Panc1 (cell line): ENCODE measurements at regions not wholly inside any gene's neighbourhood (a gene's known extent, or its start where the extent isn't known, plus 50 kb on each side); places are given as distances from the start of the nearest gene placed in this dataset.

ENCODE experiments used
- POLR2AphosphoS5 ChIP-seq: IDR thresholded peaks from 2 replicates; pipeline ENCODE4 v1.6.1; 2012; ENCODE audit warnings: mild to moderate bottlenecking, low read depth, low read length, moderate library complexity
- TF ChIP-seq, protein P1 (sequence below): fragments of 450-650 bp; IDR thresholded peaks from 2 replicates; pipeline ENCODE4 v1.5.1; 2017; ENCODE audit warnings: mild to moderate bottlenecking

DNA sequence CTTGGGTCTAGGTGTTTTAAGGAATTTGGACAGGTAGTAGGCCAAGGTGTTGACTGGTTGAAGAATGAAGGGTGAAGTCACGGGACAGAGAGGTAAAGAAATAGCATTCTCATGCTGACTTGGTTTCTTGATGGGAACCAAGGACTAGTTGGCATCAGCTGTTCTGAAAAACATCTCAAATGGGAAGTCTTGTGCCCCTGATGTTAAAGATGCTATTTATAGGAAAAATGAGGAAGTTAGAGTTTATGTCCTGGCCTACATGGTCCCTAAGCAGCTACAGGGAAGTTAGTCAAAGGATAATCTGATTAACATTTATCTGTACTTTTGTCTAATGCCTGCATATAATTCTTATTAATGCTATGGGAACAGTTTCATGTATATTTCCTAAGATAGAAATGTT is 262.4 kb downstream of the HHIPL2 start:
- TF ChIP-seq, protein P1, sequence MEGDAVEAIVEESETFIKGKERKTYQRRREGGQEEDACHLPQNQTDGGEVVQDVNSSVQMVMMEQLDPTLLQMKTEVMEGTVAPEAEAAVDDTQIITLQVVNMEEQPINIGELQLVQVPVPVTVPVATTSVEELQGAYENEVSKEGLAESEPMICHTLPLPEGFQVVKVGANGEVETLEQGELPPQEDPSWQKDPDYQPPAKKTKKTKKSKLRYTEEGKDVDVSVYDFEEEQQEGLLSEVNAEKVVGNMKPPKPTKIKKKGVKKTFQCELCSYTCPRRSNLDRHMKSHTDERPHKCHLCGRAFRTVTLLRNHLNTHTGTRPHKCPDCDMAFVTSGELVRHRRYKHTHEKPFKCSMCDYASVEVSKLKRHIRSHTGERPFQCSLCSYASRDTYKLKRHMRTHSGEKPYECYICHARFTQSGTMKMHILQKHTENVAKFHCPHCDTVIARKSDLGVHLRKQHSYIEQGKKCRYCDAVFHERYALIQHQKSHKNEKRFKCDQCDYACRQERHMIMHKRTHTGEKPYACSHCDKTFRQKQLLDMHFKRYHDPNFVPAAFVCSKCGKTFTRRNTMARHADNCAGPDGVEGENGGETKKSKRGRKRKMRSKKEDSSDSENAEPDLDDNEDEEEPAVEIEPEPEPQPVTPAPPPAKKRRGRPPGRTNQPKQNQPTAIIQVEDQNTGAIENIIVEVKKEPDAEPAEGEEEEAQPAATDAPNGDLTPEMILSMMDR: no peak
- no peak for TF ChIP-seq POLR2AphosphoS5
